ENCODE measurements at regions not wholly inside any gene's neighbourhood (a gene's known extent, or its start where the extent isn't known, plus 50 kb on each side); places are given as distances from the start of the nearest gene placed in this dataset.

GRCh38 chr17:14805348-14805747 is 459.8 kb downstream of the PMP22 start:
- peaks cover 5% of the 10 kb centered on the region for H3K27me3 Mint-ChIP-seq
- H3K9me3 Mint-ChIP-seq, result peaks cover 15% of the 10 kb centered on the region
- H3K36me3 Mint-ChIP-seq (ENCODE audit: low read depth), result no peaks in the 10 kb centered on the region
- ChIA-PET CTCF (no interaction called here), POLR2A (no interaction called here)
- DNase-seq (no peak), ATAC-seq (ENCODE audit: low read depth) (no peak)
- no peaks in the 10 kb centered on the region for H3K4me1 Mint-ChIP-seq
- intact Hi-C loops (cut with micrococcal nuclease), result no loop called here
- H3K27ac Mint-ChIP-seq, result no peak overlapping the region
- no peak for TF ChIP-seq CTCF (IDR thresholded peaks at IDR 0.05)
- H3K4me3 Mint-ChIP-seq, result no peak overlapping the region

- Mint-ChIP-seq H3K9me3 (peaks cover 21% of the 10 kb centered on the region), H3K4me1 (no peaks in the 10 kb centered on the region), H3K36me3 (ENCODE audit: low read depth) (no peaks in the 10 kb centered on the region), H3K4me3 (no peak overlapping the region), H3K27ac (no peak overlapping the region), H3K27me3 (peaks cover 8% of the 10 kb centered on the region)
- POLR2A ChIA-PET, result no interaction called here
- no peak for TF ChIP-seq CTCF (IDR thresholded peaks at IDR 0.05)
- intact Hi-C loops (cut with micrococcal nuclease), result no loop called here
- ATAC-seq (ENCODE audit: low read depth) (no peak), DNase-seq (no peak)
- CTCF ChIA-PET, result no interaction called here
These were observed 461.3 kb downstream of the PMP22 start for GRCh38 chr17:14803826-14804225.

GRCh38 chr17:14797801-14798200 is 467.3 kb downstream of the PMP22 start:
- ATAC-seq (ENCODE audit: low read depth) (no peak), DNase-seq (no peak)
- POLR2A ChIA-PET, result no interaction called here
- CTCF ChIA-PET, result no interaction called here
- no peak overlapping the region for H3K4me3 Mint-ChIP-seq
- H3K27ac Mint-ChIP-seq, result no peak overlapping the region
- peaks cover 11% of the 10 kb centered on the region for H3K9me3 Mint-ChIP-seq
- H3K36me3 Mint-ChIP-seq (ENCODE audit: low read depth), result no peaks in the 10 kb centered on the region
- TF ChIP-seq CTCF (IDR thresholded peaks at IDR 0.05), result no peak
- no peaks in the 10 kb centered on the region for H3K4me1 Mint-ChIP-seq
- H3K27me3 Mint-ChIP-seq, result peaks cover 20% of the 10 kb centered on the region
- intact Hi-C loops (cut with micrococcal nuclease), result no loop called here

- intact Hi-C loops (cut with micrococcal nuclease), result no loop called here
- ChIA-PET POLR2A (no interaction called here), CTCF (no interaction called here)
- no peaks in the 10 kb centered on the region for H3K4me1 Mint-ChIP-seq
- H3K27ac Mint-ChIP-seq, result no peak overlapping the region
- peaks cover 22% of the 10 kb centered on the region for H3K27me3 Mint-ChIP-seq
- H3K36me3 Mint-ChIP-seq (ENCODE audit: low read depth), result no peaks in the 10 kb centered on the region
- ATAC-seq (ENCODE audit: low read depth) (no peak), DNase-seq (no peak)
- H3K4me3 Mint-ChIP-seq, result no peak overlapping the region
- peaks cover 11% of the 10 kb centered on the region for H3K9me3 Mint-ChIP-seq
- no peak for TF ChIP-seq CTCF (IDR thresholded peaks at IDR 0.05)
These were observed 468.1 kb downstream of the PMP22 start for GRCh38 chr17:14797021-14797420.

GRCh38 chr17:14794961-14795360 is 470.2 kb downstream of the PMP22 start:
- Mint-ChIP-seq H3K36me3 (ENCODE audit: low read depth) (no peaks in the 10 kb centered on the region), H3K9me3 (peaks cover 2% of the 10 kb centered on the region), H3K4me3 (no peak overlapping the region), H3K27ac (no peak overlapping the region), H3K27me3 (peaks cover 17% of the 10 kb centered on the region), H3K4me1 (peaks cover 13% of the 10 kb centered on the region)
- ATAC-seq (ENCODE audit: low read depth) (no peak), DNase-seq (no peak)
- POLR2A ChIA-PET, result no interaction called here
- CTCF ChIA-PET, result no interaction called here
- intact Hi-C loops (cut with micrococcal nuclease), result no loop called here
- no peak for TF ChIP-seq CTCF (IDR thresholded peaks at IDR 0.05)

Measured in activated B cell treated with CpG ODN at 0.5 μM for 24 hours (primary cell).